ENCODE measurements at regions not wholly inside any gene's neighbourhood (a gene's known extent, or its start where the extent isn't known, plus 50 kb on each side); places are given as distances from the start of the nearest gene placed in this dataset.

DNA sequence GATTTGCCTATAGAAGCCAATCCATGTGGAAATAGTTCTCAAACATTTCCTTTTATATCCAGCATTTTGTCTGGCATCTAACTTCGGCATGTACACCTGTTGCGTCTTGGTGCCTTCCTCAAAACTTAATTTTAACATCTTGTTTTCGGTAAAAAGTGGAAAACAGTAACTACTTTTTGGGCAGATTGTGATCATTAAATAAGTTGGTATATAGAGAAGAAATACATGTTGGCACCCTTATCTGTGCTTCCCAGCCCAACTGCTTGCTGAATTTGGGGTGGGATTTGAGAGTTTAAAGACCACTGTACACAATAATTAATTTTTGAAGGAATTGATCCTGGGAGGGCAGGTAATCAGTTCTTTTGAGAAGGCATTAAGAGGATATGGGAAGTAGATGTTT lies 566.8 kb downstream of the PDCD6IP start:
- no peak overlapping the region for H3K4me3 ChIP-seq (ENCODE audit: low read depth, low read length)
- TF ChIP-seq, protein P1, sequence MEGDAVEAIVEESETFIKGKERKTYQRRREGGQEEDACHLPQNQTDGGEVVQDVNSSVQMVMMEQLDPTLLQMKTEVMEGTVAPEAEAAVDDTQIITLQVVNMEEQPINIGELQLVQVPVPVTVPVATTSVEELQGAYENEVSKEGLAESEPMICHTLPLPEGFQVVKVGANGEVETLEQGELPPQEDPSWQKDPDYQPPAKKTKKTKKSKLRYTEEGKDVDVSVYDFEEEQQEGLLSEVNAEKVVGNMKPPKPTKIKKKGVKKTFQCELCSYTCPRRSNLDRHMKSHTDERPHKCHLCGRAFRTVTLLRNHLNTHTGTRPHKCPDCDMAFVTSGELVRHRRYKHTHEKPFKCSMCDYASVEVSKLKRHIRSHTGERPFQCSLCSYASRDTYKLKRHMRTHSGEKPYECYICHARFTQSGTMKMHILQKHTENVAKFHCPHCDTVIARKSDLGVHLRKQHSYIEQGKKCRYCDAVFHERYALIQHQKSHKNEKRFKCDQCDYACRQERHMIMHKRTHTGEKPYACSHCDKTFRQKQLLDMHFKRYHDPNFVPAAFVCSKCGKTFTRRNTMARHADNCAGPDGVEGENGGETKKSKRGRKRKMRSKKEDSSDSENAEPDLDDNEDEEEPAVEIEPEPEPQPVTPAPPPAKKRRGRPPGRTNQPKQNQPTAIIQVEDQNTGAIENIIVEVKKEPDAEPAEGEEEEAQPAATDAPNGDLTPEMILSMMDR (conservative IDR thresholded peaks at IDR 0.05; ENCODE audit: low read depth, low read length): no peak
- no peak for DNase-seq (ENCODE audit: low read depth)

DNA sequence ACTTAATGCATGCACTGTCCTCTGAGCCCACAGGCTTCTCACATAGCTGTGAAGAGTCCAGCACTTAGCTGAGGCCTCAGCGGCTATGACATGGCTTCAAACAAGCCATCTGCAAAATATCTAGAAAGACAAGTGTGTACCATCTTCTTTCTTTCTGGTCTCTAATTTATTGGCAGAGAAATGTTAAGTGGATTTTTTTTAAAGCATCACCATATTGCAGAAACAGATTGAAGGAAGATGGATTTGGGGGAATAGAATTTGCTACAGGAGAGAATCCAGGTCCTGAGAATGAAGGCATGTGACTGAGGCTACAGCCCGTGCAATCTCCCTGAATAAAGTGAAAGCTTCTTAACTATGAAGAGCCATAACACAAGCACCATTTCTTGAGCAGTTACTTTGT lies 567.3 kb downstream of the PDCD6IP start:
- DNase-seq (ENCODE audit: low read depth): no peak
- TF ChIP-seq, protein P1 (conservative IDR thresholded peaks at IDR 0.05; ENCODE audit: low read depth, low read length): no peak
- H3K4me3 ChIP-seq (ENCODE audit: low read depth, low read length): no peak overlapping the region

DNA sequence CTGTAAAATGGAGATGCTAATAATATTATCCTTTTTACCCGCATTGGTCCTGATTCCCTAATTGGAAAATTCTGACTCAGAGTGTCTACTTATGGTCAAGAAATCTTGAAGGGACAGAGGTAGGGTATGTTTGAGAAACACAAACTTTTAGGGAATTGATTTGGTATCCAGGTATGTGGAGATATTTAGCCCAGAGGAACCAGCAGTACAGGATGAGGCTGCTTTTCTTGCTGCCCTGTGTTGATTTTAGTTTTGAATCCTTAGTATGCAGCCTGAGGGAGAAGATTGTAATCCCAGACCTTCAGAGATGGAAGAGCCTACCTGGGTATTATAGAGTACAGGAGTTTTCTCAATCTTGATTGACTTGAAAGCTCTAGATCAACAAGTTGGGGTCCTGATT lies 569.1 kb downstream of the PDCD6IP start:
- DNase-seq (ENCODE audit: low read depth): no peak
- TF ChIP-seq, protein P1 (conservative IDR thresholded peaks at IDR 0.05; ENCODE audit: low read depth, low read length): no peak
- no peak overlapping the region for H3K4me3 ChIP-seq (ENCODE audit: low read depth, low read length)

DNA sequence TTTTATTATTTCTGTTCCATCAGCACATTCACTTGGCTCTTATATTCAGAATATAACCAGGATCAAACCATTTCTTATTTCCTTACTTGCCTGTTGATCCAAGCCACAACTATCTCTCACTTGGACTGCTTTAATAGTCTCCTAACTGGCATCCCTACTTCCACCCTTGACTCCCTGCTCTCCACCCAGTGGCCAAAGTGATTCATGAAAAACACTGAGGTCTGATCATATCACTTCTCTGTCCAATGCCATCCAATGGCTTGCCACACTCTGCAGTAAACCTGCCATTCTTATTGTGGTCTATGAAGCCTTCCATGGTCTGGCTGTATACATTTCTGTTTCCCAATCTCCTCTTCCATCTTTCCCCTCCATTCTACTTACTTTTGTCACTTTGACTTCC lies 576.1 kb downstream of the PDCD6IP start:
- TF ChIP-seq, protein P1 (conservative IDR thresholded peaks at IDR 0.05; ENCODE audit: low read depth, low read length): peak; percentile 32
- no peak overlapping the region for H3K4me3 ChIP-seq (ENCODE audit: low read depth, low read length)
- no peak for DNase-seq (ENCODE audit: low read depth)

DNA sequence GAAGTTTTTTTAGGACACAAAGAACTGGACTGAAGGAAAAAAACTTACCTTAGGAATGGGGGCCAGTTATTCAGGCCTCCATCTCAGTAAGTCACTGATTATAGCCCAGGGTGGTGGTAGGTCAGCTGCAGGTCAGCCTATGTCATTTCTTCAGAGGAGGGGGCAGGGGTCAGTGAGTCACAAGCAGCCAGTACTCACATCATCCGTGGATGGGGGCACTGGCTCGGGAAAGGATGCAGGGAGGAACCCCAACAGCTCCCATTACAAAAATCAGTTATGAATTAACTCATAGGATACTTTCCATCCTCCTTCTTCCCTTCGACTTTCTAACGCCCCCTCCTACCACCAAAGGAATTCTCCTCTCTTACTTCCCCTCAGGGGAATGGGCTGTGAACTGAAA lies 578.3 kb downstream of the PDCD6IP start:
- H3K4me3 ChIP-seq (ENCODE audit: low read depth, low read length): no peak overlapping the region
- TF ChIP-seq, protein P1 (conservative IDR thresholded peaks at IDR 0.05; ENCODE audit: low read depth, low read length): no peak
- no peak for DNase-seq (ENCODE audit: low read depth)

DNA sequence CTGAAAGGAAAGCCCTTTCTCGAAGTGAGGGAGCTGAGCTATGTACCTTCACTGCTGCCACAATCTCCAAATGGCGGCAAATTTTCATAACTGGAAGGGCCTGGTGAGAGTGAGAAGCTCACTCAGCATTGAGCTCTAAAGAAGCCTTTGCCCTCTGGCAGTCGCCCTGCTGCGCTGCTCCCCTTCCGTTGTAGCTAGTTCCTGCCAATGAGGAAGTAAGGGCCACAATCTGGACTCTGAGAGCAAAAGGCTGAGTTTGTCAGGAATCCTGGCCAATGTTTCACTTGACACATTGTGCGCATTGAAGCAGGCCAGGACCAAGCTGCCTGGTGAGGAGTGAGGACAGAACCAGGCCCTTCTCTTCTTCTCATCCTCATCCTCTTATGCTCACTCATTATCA lies 579.5 kb downstream of the PDCD6IP start:
- no peak for DNase-seq (ENCODE audit: low read depth)
- TF ChIP-seq, protein P1 (conservative IDR thresholded peaks at IDR 0.05; ENCODE audit: low read depth, low read length): no peak
- H3K4me3 ChIP-seq (ENCODE audit: low read depth, low read length): no peak overlapping the region

DNA sequence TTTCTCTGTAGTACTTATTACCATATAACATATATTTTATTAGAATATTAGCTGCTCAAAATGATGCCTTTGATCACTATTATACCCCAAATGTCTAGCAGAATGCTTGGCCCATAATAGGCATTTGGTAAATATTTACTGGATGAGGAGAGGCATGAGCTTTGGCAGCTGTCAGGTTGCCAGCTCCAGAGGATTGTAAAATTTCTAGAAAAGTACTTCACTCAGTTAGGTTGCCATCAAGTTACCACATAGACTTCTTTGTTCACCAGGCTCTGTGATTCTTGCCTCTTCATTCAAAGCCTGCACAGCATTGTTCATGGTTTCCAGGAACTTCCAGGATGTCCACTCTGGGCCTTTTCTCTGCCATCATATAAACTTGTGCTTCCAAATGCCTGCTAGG lies 582.8 kb downstream of the PDCD6IP start:
- TF ChIP-seq, protein P1 (conservative IDR thresholded peaks at IDR 0.05; ENCODE audit: low read depth, low read length): no peak
- no peak overlapping the region for H3K4me3 ChIP-seq (ENCODE audit: low read depth, low read length)
- no peak for DNase-seq (ENCODE audit: low read depth)
